Naive thymus-derived CD4-positive, alpha-beta T cell (primary cell): ENCODE measurements at regions not wholly inside any gene's neighbourhood (a gene's known extent, or its start where the extent isn't known, plus 50 kb on each side); places are given as distances from the start of the nearest gene placed in this dataset.

ENCODE experiments used
- ATAC-seq: fragments of 150-1000 bp; cut with Tn5 transposase; 2 replicates; pipeline ENCODE4 v1.10.0; 2021; ENCODE audit warnings: mild to moderate bottlenecking, moderate library complexity
- CTCF ChIA-PET: fragments of 350-600 bp; sonication (Branson Sonifier 250); formaldehyde crosslinking; loops from one replicate; lab custom pipeline; 2021; ENCODE audit warnings: antibody characterized with exemption; lab: Charles Lee
- POLR2A ChIA-PET: fragments of 350-600 bp; sonication (Branson Sonifier 250); formaldehyde crosslinking; loops from one replicate; lab custom pipeline; 2021; ENCODE audit warnings: antibody characterized with exemption, inconsistent platforms; lab: Charles Lee
- DNase-seq, 9 donors: peaks; one replicate each; pipeline versions ENCODE4 v3.0.0 to v3.0.0-alpha.2; 2020 to 2022; ENCODE audit warnings: mixed read lengths in 1 of 9
- H3K27ac ChIP-seq: one replicate; pipeline ENCODE4 v1.7.0; 2013; ENCODE audit warnings: mild to moderate bottlenecking, low read depth, low read length, moderate library complexity
- H3K27me3 ChIP-seq, 2 donors: one replicate each; pipeline ENCODE4 v1.7.0; 2013; ENCODE audit warnings: low read length in 2 of 2, mild to moderate bottlenecking in 2 of 2, moderate library complexity in 2 of 2; ENCODE audit not compliant: control insufficient read depth in 2 of 2, insufficient read depth in 2 of 2
- H3K36me3 ChIP-seq, 3 experiments: 1 replicate in 2 of 3; 2 replicates in 1 of 3; pipeline ENCODE4 v1.7.0; 2013; ENCODE audit warnings: low read length in 3 of 3, mild to moderate bottlenecking in 3 of 3, moderate library complexity in 1 of 3; ENCODE audit not compliant: insufficient read depth in 3 of 3, control insufficient read depth in 2 of 3
- H3K4me1 ChIP-seq, 2 donors: one replicate each; pipeline ENCODE4 v1.7.0; 2013; ENCODE audit warnings: low read length in 2 of 2, mild to moderate bottlenecking in 2 of 2, moderate library complexity in 1 of 2; ENCODE audit not compliant: control insufficient read depth in 2 of 2, insufficient read depth in 2 of 2
- H3K4me3 ChIP-seq: 2 replicates; pipeline ENCODE4 v1.7.0; 2013; ENCODE audit warnings: mild to moderate bottlenecking, low read length
- H3K9me3 ChIP-seq, 3 experiments: 1 replicate in 2 of 3; 2 replicates in 1 of 3; pipeline ENCODE4 v1.7.0; 2013; ENCODE audit warnings: low read length in 3 of 3; ENCODE audit not compliant: control insufficient read depth in 2 of 3
- H3K27ac Mint-ChIP-seq, 9 donors: one replicate each; pipeline ENCODE4 v1.8.0; 2020 to 2022; ENCODE audit warnings: mixed read lengths in 9 of 9, mild to moderate bottlenecking in 8 of 9, moderate library complexity in 5 of 9, inconsistent platforms in 2 of 9
- H3K27me3 Mint-ChIP-seq, 5 donors: one replicate each; pipeline ENCODE4 v1.8.0; 2021 to 2022; ENCODE audit warnings: mixed read lengths in 5 of 5, mild to moderate bottlenecking in 1 of 5
- H3K36me3 Mint-ChIP-seq, 5 donors: one replicate each; pipeline ENCODE4 v1.8.0; 2020 to 2022; ENCODE audit warnings: mixed read lengths in 5 of 5, mild to moderate bottlenecking in 3 of 5, inconsistent platforms in 1 of 5
- H3K4me1 Mint-ChIP-seq, 7 donors: one replicate each; pipeline ENCODE4 v1.8.0; 2020 to 2022; ENCODE audit warnings: mixed read lengths in 7 of 7, mild to moderate bottlenecking in 3 of 7, inconsistent platforms in 1 of 7
- H3K4me3 Mint-ChIP-seq, 10 donors: one replicate each; pipeline ENCODE4 v1.8.0; 2020 to 2022; ENCODE audit warnings: mild to moderate bottlenecking in 10 of 10, mixed read lengths in 10 of 10, moderate library complexity in 6 of 10, inconsistent platforms in 2 of 10
- H3K9me3 Mint-ChIP-seq, 11 donors: one replicate each; pipeline ENCODE4 v1.8.0; 2020 to 2022; ENCODE audit warnings: mixed read lengths in 11 of 11, mild to moderate bottlenecking in 4 of 11, inconsistent platforms in 1 of 11, moderate library complexity in 1 of 11
- intact Hi-C, 2 donors: fragments of 100-400 bp; cut with micrococcal nuclease; formaldehyde crosslinking; loops; one replicate each; pipeline ENCODE4 v1.15.1; 2023

GRCh38 chr18:45119876-45120275 lies 439.2 kb downstream of the SETBP1 start:
- CTCF ChIA-PET = no interaction called here
- peaks cover 0 to 9% (median 0%) of the 10 kb centered on the region in 11 donors for H3K9me3 Mint-ChIP-seq

DNA sequence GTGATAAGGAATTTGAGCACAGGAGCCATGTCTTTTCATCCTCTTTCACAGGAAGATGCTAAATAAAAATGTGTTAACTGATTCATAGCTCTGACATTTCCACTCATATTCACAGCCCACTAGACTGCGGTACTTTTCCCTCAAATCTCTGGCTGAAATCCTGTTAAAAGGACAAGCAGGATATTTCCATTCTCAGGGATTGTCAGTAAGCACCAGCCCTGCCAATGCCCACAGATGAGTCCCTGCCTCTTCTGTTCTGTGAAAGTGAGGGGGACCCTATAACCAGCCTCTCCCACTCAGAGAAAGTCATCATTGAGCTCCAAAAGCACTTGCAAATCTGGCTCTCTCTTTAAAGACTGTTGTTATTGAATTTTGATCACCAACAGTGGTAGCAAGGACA lies 440.5 kb downstream of the SETBP1 start:
- H3K27me3 Mint-ChIP-seq = peaks cover 0 to 8% (median 3%) of the 10 kb centered on the region in 5 donors
- no peaks in the 10 kb centered on the region for H3K36me3 Mint-ChIP-seq
- no peak overlapping the region for H3K27ac Mint-ChIP-seq
- intact Hi-C loops = no loop called here
- H3K9me3 Mint-ChIP-seq = peaks cover 0 to 9% (median 0%) of the 10 kb centered on the region in 11 donors
- no peak overlapping the region for H3K4me3 Mint-ChIP-seq
- no peak overlapping the region for H3K4me3 ChIP-seq
- POLR2A ChIA-PET = no interaction called here
- ATAC-seq (no peak), DNase-seq (no peak)
- no peaks in the 10 kb centered on the region for H3K9me3 ChIP-seq
- no peaks in the 10 kb centered on the region for H3K27me3 ChIP-seq
- H3K36me3 ChIP-seq = no peaks in the 10 kb centered on the region
- no peak overlapping the region for H3K27ac ChIP-seq
- H3K4me1 ChIP-seq = no peaks in the 10 kb centered on the region
- CTCF ChIA-PET = no interaction called here
- peaks cover 0 to 2% (median 0%) of the 10 kb centered on the region in 7 donors for H3K4me1 Mint-ChIP-seq

More at GRCh38 chr18:45119876-45120275, 439.2 kb downstream of the SETBP1 start:
- no peak overlapping the region for H3K4me3 ChIP-seq
- no peaks in the 10 kb centered on the region for H3K4me1 ChIP-seq
- H3K9me3 ChIP-seq = no peaks in the 10 kb centered on the region
- H3K36me3 ChIP-seq = no peaks in the 10 kb centered on the region
- POLR2A ChIA-PET = no interaction called here
- Mint-ChIP-seq H3K4me1 (peaks cover 0 to 5% (median 0%) of the 10 kb centered on the region in 7 donors), H3K27ac (no peak overlapping the region), H3K27me3 (peaks cover 0 to 10% (median 3%) of the 10 kb centered on the region in 5 donors), H3K36me3 (no peaks in the 10 kb centered on the region), H3K4me3 (no peak overlapping the region)
- H3K27me3 ChIP-seq = no peaks in the 10 kb centered on the region
- ATAC-seq = no peak
- H3K27ac ChIP-seq = no peak overlapping the region
- intact Hi-C loops = no loop called here
- no peak for DNase-seq

DNA sequence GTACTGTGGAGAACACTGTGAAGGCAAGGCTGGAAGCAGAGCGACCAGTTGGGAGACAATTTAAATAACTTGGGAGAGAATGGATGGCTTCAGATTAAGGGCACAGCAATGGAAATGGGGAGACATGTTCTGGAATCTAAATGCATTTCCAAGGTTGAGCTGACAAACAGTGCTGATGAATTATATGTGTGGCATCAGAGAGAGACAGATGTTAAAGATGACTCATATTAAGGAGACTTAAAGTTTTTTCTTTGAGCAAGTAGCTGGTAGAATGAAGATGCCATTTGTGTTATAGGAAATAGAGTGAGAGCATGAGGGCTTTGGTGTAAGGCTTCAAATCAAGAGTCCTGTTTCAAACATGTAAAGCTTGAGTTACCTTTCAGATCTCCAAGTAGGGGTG lies 441.8 kb downstream of the SETBP1 start:
- Histone ChIP-seq H3K27ac (no peak overlapping the region), H3K36me3 (no peaks in the 10 kb centered on the region), H3K9me3 (no peaks in the 10 kb centered on the region), H3K4me3 (no peak overlapping the region), H3K4me1 (no peaks in the 10 kb centered on the region), H3K27me3 (no peaks in the 10 kb centered on the region)
- Mint-ChIP-seq H3K27me3 (peaks cover 0 to 8% (median 2%) of the 10 kb centered on the region in 5 donors), H3K36me3 (no peaks in the 10 kb centered on the region), H3K9me3 (peaks cover 0 to 14% (median 0%) of the 10 kb centered on the region in 11 donors), H3K27ac (no peak overlapping the region), H3K4me1 (peaks cover 0 to 2% (median 0%) of the 10 kb centered on the region in 7 donors), H3K4me3 (no peak overlapping the region)
- DNase-seq = no peak
- ATAC-seq = no peak
- CTCF ChIA-PET = no interaction called here
- intact Hi-C loops = no loop called here
- POLR2A ChIA-PET = no interaction called here

GRCh38 chr18:45127405-45127804 lies 446.7 kb downstream of the SETBP1 start:
- H3K27me3 ChIP-seq = no peaks in the 10 kb centered on the region
- H3K27ac ChIP-seq = no peak overlapping the region
- H3K4me1 ChIP-seq = no peaks in the 10 kb centered on the region
- H3K36me3 Mint-ChIP-seq = no peaks in the 10 kb centered on the region
- intact Hi-C loops = no loop called here
- H3K4me3 Mint-ChIP-seq = no peak overlapping the region
- POLR2A ChIA-PET = no interaction called here
- H3K4me1 Mint-ChIP-seq = no peaks in the 10 kb centered on the region
- no peak overlapping the region for H3K4me3 ChIP-seq
- DNase-seq (no peak), ATAC-seq (no peak)
- CTCF ChIA-PET = no interaction called here
- no peak overlapping the region for H3K27ac Mint-ChIP-seq
- H3K27me3 Mint-ChIP-seq = peaks cover 0 to 11% (median 4%) of the 10 kb centered on the region in 5 donors
- H3K36me3 ChIP-seq = no peaks in the 10 kb centered on the region
- H3K9me3 ChIP-seq = no peaks in the 10 kb centered on the region
- peaks cover 0 to 16% (median 4%) of the 10 kb centered on the region in 11 donors for H3K9me3 Mint-ChIP-seq

GRCh38 chr18:45133276-45133675 lies 452.6 kb downstream of the SETBP1 start:
- Histone ChIP-seq H3K4me3 (no peak overlapping the region), H3K36me3 (no peaks in the 10 kb centered on the region), H3K9me3 (no peaks in the 10 kb centered on the region), H3K27ac (no peak overlapping the region), H3K27me3 (no peaks in the 10 kb centered on the region), H3K4me1 (no peaks in the 10 kb centered on the region)
- intact Hi-C loops = no loop called here
- ATAC-seq = no peak
- Mint-ChIP-seq H3K4me1 (no peaks in the 10 kb centered on the region), H3K9me3 (peaks cover 0 to 8% (median 4%) of the 10 kb centered on the region in 11 donors), H3K36me3 (no peaks in the 10 kb centered on the region), H3K27me3 (peaks cover 0 to 9% (median 4%) of the 10 kb centered on the region in 5 donors), H3K4me3 (no peak overlapping the region), H3K27ac (no peak overlapping the region)
- no peak for DNase-seq
- CTCF ChIA-PET = no interaction called here
- POLR2A ChIA-PET = no interaction called here

GRCh38 chr18:45136381-45137086 lies 455.8 kb downstream of the SETBP1 start:
- Histone ChIP-seq H3K9me3 (no peaks in the 10 kb centered on the region), H3K36me3 (no peaks in the 10 kb centered on the region), H3K4me1 (no peaks in the 10 kb centered on the region), H3K27ac (no peak overlapping the region), H3K4me3 (no peak overlapping the region), H3K27me3 (no peaks in the 10 kb centered on the region)
- DNase-seq = no peak
- ATAC-seq = no peak
- ChIA-PET CTCF (no interaction called here), POLR2A (no interaction called here)
- Mint-ChIP-seq H3K4me3 (no peak overlapping the region), H3K27me3 (peaks cover 0 to 6% (median 2%) of the 10 kb centered on the region in 5 donors), H3K27ac (no peak overlapping the region), H3K36me3 (no peaks in the 10 kb centered on the region), H3K9me3 (peaks cover 0 to 7% (median 2%) of the 10 kb centered on the region in 11 donors), H3K4me1 (peaks cover 0 to 5% (median 0%) of the 10 kb centered on the region in 7 donors)
- intact Hi-C loops = no loop called here

DNA sequence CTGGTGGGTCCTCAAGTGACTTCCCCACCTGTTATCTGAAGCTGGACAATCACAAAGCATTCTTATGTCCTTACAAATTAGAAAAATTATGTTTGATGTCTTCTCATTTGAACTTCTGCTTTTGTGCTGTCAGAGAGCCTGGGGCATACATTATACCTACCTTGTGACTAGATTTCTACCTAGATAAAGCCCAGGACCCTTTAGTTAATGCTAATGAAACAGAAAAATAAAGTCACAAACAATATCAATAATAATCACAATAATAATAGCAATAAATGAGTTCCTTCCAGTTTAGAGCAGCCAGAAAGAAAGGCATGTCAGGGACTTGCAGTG lies 456.4 kb downstream of the SETBP1 start:
- no peaks in the 10 kb centered on the region for H3K4me1 ChIP-seq
- no peak overlapping the region for H3K4me3 ChIP-seq
- DNase-seq = no peak
- intact Hi-C loops = no loop called here
- Mint-ChIP-seq H3K27me3 (peaks cover 0 to 6% (median 2%) of the 10 kb centered on the region in 5 donors), H3K4me3 (no peak overlapping the region), H3K4me1 (peaks cover 0 to 5% (median 0%) of the 10 kb centered on the region in 7 donors), H3K27ac (no peak overlapping the region), H3K36me3 (no peaks in the 10 kb centered on the region), H3K9me3 (peaks cover 0 to 8% (median 2%) of the 10 kb centered on the region in 11 donors)
- no peak for ATAC-seq
- no peak overlapping the region for H3K27ac ChIP-seq
- no peaks in the 10 kb centered on the region for H3K36me3 ChIP-seq
- H3K27me3 ChIP-seq = no peaks in the 10 kb centered on the region
- ChIA-PET CTCF (no interaction called here), POLR2A (no interaction called here)
- H3K9me3 ChIP-seq = no peaks in the 10 kb centered on the region
